ENCODE measurements at regions not wholly inside any gene's neighbourhood (a gene's known extent, or its start where the extent isn't known, plus 50 kb on each side); places are given as distances from the start of the nearest gene placed in this dataset.
A peak's percentile ranks its signal among the peaks of the same experiment; 100 is the strongest.

- DNase-seq: no peak
Observed at GRCh38 chr18:68520406-68521075, 194.4 kb downstream of the TMX3 start.

DNA sequence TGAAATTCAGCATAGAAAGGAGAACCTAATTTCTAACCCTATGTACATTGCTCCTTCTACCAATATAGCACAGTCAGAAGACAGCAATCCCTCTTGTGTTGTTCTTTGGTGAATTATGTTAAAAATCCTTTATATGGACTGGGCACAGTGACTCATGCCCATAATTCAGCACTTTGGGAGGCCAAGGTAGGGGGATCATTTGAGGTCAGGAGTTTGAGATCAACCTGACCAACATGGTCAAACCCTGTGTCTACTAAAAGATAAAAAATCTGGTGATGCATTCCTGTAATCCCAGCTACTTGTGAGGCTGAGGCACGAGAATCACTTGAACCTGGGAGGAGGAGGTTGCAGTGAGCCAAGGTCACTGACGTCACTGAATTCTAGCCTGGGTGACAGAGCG, 195.6 kb downstream of the TMX3 start:
- no peak for DNase-seq

DNA sequence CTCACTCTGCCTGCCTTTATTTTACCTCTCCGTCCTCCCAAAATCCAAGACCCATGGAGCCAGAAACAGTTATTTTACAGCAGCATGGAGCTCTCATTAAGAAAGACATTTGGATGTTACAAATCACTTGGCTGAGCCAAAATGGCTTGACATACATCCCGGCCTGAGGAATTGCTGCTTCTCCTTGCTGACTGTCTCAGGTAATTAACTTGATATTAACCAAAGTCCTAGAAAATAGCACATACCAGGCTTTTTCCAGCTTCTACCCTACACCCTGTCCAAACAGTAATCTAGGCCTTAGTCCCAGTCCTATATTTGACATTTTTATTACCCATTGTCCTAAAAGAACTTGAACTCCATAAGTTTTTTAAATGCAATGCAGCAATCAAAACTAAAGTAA, 205.0 kb downstream of the TMX3 start:
- no peak for DNase-seq

- no peak for DNase-seq
Observed at GRCh38 chr18:68507781-68508180, 207.1 kb downstream of the TMX3 start.

DNA sequence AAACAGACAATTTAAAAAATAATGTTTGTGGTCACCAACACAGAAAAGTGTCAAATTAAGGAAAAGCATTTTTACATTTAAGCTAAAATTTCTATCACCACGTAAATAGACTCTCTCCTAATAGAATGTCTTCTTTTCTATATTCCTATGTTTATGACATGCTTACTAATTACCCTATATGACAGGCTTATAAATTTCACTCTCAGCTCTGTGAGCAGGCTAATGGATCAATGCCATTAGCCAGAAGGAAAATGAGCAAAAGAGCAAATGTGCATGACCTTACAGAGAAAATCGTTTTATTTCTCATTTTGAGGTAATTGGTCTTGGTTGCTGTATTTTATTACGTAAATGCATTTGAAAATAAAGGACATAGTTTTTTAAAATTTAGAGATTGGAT, 209.7 kb downstream of the TMX3 start:
- DNase-seq: no peak

DNA sequence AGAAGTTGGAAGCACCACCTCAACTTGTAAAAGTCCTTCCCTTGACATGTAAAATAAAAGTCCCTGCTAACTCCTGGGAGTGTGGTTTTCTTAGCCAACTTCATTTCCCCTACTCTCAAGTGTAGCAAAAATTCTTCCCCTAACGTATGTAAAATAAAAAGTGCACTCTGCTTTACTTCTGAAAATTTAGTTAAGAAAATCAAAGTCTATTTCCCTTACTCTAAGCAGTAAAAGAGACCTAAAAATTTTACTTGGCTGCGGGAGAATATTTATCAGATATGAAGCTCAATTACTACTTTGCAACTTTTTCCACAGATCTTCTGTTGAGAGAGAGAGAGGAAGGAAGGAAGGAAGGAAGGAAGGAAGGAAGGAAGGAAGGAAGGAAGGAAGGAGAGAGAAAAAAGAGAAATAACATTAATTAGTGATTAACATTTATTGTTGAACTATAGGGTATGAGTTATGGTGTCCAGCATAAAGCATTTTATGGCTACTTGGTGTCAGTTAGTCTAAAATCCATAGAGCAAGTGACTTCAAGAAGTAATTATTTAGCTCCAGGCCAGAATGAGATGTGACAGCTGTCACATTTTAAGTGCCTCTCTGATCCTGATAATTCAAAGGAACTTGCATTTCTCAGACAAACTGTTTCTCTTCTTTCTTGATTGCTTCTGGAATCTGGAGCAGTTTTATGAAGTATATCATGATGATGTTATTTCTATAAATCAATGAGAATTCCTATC, 210.3 kb downstream of the TMX3 start:
- no peak for DNase-seq

DNA sequence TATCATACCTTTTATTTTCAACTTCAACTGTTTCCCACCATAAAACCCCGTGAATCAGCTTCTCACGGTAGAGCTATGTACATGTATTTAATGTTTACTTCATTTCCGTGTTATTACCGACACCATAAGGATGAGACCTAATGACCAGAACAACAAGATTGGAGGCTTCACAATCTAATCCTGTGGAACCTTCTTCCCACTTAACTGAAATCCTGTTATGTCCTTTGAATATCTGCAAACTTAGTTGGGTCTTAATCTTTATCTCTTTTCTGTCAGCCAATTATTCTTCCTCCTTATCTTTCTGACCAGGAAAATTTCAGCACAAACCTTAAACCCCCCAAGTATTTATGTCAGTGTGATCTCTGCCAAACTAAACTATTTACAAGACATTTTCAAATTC, 214.4 kb downstream of the TMX3 start:
- DNase-seq: no peak

DNA sequence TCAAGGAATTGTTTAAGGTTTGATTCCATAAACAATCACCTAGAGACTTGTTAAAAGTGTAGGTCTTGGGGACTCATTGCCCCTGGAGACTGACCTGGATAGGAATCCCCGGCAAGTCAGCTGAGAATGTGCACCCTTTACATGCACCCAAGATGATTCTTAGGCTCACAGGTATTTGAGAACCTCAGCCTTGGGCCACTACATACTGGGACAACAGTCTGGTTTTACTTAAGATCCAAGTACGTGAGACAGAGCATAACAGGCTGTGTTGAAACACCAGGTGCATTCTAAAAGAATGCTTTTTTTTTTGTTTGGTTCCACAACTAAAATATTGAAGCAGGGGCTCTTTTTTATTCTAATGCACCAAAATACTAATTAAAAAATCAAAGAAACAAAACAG, 215.8 kb downstream of the TMX3 start:
- no peak for DNase-seq

- no peak for DNase-seq
Observed at GRCh38 chr18:68498636-68499035, 216.3 kb downstream of the TMX3 start.

- DNase-seq: no peak
Observed at GRCh38 chr18:68498185-68498584, 216.7 kb downstream of the TMX3 start.

GRCh38 chr18:68494802-68495581, 219.9 kb downstream of the TMX3 start:
- peak in 1 of 2 experiments; percentile 5 for DNase-seq

- DNase-seq: no peak
Observed at GRCh38 chr18:68489013-68489792, 225.7 kb downstream of the TMX3 start.

DNA sequence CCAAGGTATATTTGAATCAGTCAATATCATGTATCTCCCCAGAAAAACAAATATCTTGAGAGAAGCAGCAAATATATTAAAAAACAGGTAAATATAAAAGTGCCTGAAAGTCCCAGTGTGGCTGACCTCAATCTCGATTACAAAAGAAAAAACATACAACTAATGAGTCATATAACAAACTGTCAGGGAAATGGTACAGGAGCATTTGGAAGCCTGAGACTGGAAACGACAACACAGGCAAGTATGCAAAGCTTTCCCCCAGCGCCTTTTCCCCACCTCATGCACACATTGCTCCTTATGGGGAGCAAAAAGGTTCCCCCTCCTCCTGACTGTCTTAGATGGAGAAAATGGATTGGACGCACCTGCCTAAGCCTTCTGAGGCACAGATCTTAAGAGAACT, 230.7 kb downstream of the TMX3 start:
- DNase-seq: no peak

DNA sequence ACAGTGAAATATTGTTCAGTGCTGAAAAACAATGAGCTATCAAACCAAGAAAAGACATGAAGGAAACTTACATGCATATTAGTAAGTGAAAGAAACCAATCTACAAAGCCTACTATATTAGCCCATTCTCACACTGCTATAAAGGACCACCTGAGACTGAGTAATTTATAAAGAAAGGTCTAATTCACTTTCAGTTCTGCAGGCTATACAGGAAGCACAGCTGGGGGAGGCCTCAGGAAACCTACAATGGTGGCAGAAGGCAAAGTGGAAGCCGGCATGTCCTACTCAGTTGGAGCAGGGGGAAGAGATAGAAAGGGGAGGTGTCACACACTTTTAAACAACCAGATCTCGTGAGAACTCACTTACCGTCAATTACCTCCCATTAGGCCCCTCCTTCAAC, 232.1 kb downstream of the TMX3 start:
- no peak for DNase-seq

GRCh38 chr18:68480196-68480595, 234.7 kb downstream of the TMX3 start:
- DNase-seq: no peak

- DNase-seq: no peak
Observed at GRCh38 chr18:68478246-68478645, 236.7 kb downstream of the TMX3 start.

DNA sequence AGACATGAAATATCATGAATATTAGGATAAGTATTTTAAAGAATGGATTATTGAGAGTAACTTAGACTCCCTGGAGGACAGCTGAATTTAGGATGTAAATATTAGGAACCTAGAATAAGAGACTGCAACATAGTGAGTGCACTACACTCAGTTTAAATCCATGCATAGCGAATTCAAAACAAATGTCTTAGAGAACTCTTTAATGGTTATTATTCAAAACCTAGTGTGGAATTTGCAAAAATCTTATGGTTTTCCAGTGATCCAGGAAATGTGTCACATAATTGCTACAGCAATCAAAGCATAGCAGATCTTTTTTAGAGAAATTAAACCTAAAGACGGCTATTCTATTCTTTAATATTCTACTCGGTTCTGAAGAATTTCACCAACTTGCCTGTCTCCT, 239.0 kb downstream of the TMX3 start:
- no peak for DNase-seq

GRCh38 chr18:68472701-68473295, 242.1 kb downstream of the TMX3 start:
- no peak for DNase-seq

GRCh38 chr18:68469049-68469625, 245.8 kb downstream of the TMX3 start:
- no peak for DNase-seq

DNA sequence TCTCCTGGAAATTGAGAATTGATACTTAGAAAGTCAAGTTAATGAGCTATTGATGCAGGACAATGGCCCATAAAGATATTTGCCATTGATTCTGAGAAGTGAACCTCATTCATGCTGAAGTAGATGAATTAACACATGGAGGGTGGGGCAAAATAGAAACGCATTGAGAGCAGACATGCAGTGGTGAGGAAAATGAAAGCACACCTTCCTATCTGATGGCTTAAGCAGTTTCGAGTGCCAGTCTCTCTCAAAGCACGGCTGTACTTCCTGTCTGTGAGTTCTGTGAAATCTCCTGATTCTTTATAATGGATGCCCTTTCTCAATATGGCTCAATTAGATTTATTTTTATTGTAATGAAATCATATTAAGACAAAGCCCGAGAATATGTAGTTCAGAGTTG, 247.0 kb downstream of the TMX3 start:
- DNase-seq: no peak

DNA sequence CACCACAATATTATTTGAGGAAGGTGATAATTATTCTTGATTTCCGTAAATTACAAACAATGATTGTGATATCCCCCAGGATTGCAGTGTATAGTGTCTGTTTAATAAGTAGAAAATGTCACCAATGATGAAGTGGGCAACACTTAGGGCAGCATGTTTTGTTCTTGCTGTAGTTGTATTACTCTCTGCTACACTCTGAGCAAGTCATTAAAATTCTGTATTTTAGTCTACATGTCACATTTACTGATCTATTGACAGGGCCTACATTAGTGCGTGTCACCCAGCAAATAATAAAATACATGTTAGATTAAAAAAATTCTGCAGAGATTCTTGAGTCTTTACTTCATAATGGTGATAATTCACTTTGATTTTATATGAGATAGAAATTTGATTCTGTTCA, 247.6 kb downstream of the TMX3 start:
- no peak for DNase-seq

DNA sequence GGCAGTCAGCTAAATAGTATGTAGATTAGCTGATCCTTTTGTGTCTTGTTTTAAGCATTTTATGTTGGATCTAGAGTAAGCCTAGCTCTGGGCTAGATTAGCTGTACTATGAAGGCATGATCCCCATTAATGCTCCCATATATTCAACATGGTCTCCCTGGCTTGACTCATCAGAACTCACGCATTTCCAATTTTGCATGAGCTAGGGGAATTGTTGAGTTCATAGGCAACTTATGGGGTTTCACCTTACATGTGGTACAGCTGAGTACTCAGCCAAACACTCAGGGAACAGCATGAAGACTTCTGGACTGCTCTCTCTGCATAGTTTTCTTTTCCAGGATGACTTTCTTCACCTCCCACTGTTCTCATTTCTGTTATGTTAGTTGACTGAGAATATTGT, 248.2 kb downstream of the TMX3 start:
- DNase-seq: no peak
